ENCODE measurements at regions not wholly inside any gene's neighbourhood (a gene's known extent, or its start where the extent isn't known, plus 50 kb on each side); places are given as distances from the start of the nearest gene placed in this dataset.

GRCh38 chrX:39318506-39319343 lies 517.5 kb downstream of the MID1IP1 start:
- H3K27me3 ChIP-seq (ENCODE audit: insufficient read depth) = 0 out of 2 replicates have a peak, but pooled peaks cover 4% of the 10 kb centered on the region
- H3K9me3 ChIP-seq = no peaks in the 10 kb centered on the region
- no peaks in the 10 kb centered on the region for H4K20me1 ChIP-seq (ENCODE audit: insufficient read depth)
- whole genome bisulfite sequencing (ENCODE audit: low lambda C conversion rate) = 13% methylated on average over 5 of the region's 6 CpGs
- ChIA-PET POLR2A (no interaction called here), CTCF (no interaction called here)
- no peak overlapping the region for H2AFZ ChIP-seq (ENCODE audit: low read depth)
- no peaks in the 10 kb centered on the region for H3F3A ChIP-seq (replicated peaks; ENCODE audit: insufficient read depth)
- H3K4me2 ChIP-seq = no peak overlapping the region
- H3K9me2 ChIP-seq = no peaks in the 10 kb centered on the region
- H3K4me1 ChIP-seq (ENCODE audit: control insufficient read depth in 1 of 2, insufficient read depth in 2 of 2, low read depth in 1 of 2, low read length in 1 of 2) = peaks cover 0 to 3% of the 10 kb centered on the region in 2 experiments; a peak in 1 of 4 replicates
- no peak overlapping the region for H3K4me3 ChIP-seq (ENCODE audit: low read depth in 2 of 2, low read length in 1 of 2)
- no peak overlapping the region for H3K27ac ChIP-seq (ENCODE audit: low read depth in 2 of 2, low read length in 1 of 2)
- DNase-seq = no peak
- no peak overlapping the region for H3K9ac ChIP-seq
- no peaks in the 10 kb centered on the region for H3K79me2 ChIP-seq (ENCODE audit: insufficient read depth)
- TF ChIP-seq RAD21 (IDR thresholded peaks at IDR 0.05; ENCODE audit: low read length) (no peak), SMC3 (IDR thresholded peaks at IDR 0.05; ENCODE audit: low read depth, low read length) (no peak), CHD2 (IDR thresholded peaks at IDR 0.05; ENCODE audit: low read length, partially characterized antibody) (no peak), EZH2phosphoT487 (IDR thresholded peaks at IDR 0.05; ENCODE audit: borderline replicate concordance, low read depth) (no peak), POLR2AphosphoS5 (IDR thresholded peaks at IDR 0.05; ENCODE audit: low read depth, low read length) (no peak), TCF12 (IDR thresholded peaks at IDR 0.05) (no peak), IRF3 (IDR thresholded peaks at IDR 0.05; ENCODE audit: low read depth, low read length) (no peak), RXRA (IDR thresholded peaks at IDR 0.05; ENCODE audit: borderline replicate concordance, low read depth) (no peak), FOXM1 (IDR thresholded peaks at IDR 0.05; ENCODE audit: low read depth) (no peak), REST (IDR thresholded peaks at IDR 0.05; ENCODE audit: low read depth, low read length) (no peak), FOXJ3 (CRISPR knock-in tag; IDR thresholded peaks at IDR 0.05) (no peak), MEF2A (IDR thresholded peaks at IDR 0.05; ENCODE audit: borderline replicate concordance, low read depth) (no peak), FOSL2 (IDR thresholded peaks at IDR 0.05; ENCODE audit: borderline replicate concordance, low read depth) (no peak), NRF1 (IDR thresholded peaks at IDR 0.05; ENCODE audit: low read depth, low read length) (no peak), GATA2 (CRISPR knock-in tag; IDR thresholded peaks at IDR 0.05) (no peak), NFIC (IDR thresholded peaks at IDR 0.05; ENCODE audit: borderline replicate concordance) (no peak), ELF1 (IDR thresholded peaks at IDR 0.05) (no peak), RCOR1 (IDR thresholded peaks at IDR 0.05; ENCODE audit: low read length) (no peak), ZBTB33 (IDR thresholded peaks at IDR 0.05; ENCODE audit: borderline replicate concordance, low read depth) (no peak), USF2 (IDR thresholded peaks at IDR 0.05; ENCODE audit: borderline replicate concordance, low read depth, low read length) (no peak)
- H3K36me3 ChIP-seq (replicated peaks in 1 of 2; ENCODE audit: control insufficient read depth in 1 of 2, insufficient read depth in 2 of 2, low read length in 1 of 2) = no peaks in the 10 kb centered on the region
